Glutamatergic neuron (in vitro differentiated cells): ENCODE measurements at regions not wholly inside any gene's neighbourhood (a gene's known extent, or its start where the extent isn't known, plus 50 kb on each side); places are given as distances from the start of the nearest gene placed in this dataset.

Experiments
- DNase-seq: peaks from one replicate; pipeline ENCODE4 v3.0.0; 2022
- H3K27ac Mint-ChIP-seq: one replicate; pipeline ENCODE4 v1.8.0; 2020; ENCODE audit warnings: mild to moderate bottlenecking, mixed read lengths, inconsistent platforms; ENCODE audit not compliant: unreplicated experiment
- H3K27me3 Mint-ChIP-seq: one replicate; pipeline ENCODE4 v1.8.0; 2020; ENCODE audit warnings: mild to moderate bottlenecking, moderate library complexity, mixed read lengths, inconsistent platforms; ENCODE audit not compliant: unreplicated experiment
- H3K36me3 Mint-ChIP-seq: one replicate; pipeline ENCODE4 v1.8.0; 2020; ENCODE audit warnings: mild to moderate bottlenecking, mixed read lengths, inconsistent platforms; ENCODE audit not compliant: unreplicated experiment
- H3K4me1 Mint-ChIP-seq: one replicate; pipeline ENCODE4 v1.8.0; 2020; ENCODE audit warnings: mild to moderate bottlenecking, low read depth, mixed read lengths, inconsistent platforms; ENCODE audit not compliant: unreplicated experiment
- H3K4me3 Mint-ChIP-seq: one replicate; pipeline ENCODE4 v1.8.0; 2020; ENCODE audit warnings: mild to moderate bottlenecking, mixed read lengths, inconsistent platforms; ENCODE audit not compliant: unreplicated experiment
- H3K9me3 Mint-ChIP-seq: one replicate; pipeline ENCODE4 v1.8.0; 2020; ENCODE audit warnings: mild to moderate bottlenecking, moderate library complexity, mixed read lengths, inconsistent platforms; ENCODE audit not compliant: unreplicated experiment
- TF ChIP-seq, protein P1 (sequence below): fragments of 200-600 bp; sonication (generic); IDR thresholded peaks from one replicate; pipeline ENCODE4 v1.5.0; 2021; ENCODE audit not compliant: partially characterized antibody, unreplicated experiment

DNA sequence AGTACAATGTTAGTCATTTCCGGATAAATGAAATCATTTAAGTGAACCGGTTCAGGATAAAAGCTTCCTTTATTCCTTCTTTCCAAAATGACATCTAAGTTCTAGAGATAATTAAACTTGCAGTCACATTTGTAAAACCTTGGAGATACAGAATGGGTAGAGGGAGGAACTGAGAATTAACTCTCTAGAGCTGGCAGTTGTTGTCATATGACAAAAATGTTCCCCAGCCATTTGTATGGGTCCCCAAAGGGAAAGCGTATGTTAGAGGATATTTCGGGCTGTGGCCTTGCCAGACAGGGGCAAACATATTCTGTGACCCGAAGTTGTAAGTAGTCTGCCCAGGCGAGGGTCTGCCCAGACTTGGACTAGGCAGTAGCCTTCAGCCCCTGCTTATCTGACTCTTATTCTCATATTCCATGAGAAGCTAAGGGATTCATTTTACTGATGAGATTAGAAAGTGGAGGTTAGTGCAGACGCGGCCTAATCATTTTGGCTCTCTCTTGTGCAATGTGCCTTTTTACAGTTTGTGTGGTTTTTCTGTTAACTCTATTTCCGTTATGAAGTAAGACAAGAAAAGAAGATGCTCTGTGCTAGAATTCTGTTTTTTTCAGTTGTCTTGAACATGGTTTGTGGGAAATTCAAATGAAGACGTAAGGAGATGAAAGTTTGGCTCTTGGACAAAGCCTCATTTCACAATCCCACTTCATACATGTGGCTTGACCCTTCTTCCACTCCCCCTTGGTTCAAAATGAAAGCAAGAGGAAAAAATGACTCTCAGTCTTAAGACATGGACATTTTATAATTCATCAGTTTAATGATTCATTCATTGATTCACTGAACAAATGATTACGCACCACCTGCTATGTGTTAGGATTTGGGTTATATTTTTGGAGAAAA is 2394.2 kb upstream of the AGA start:
- no peaks in the 10 kb centered on the region for H3K36me3 Mint-ChIP-seq
- no peak for DNase-seq
- peak overlapping the region; percentile 10 for H3K27ac Mint-ChIP-seq
- no peak overlapping the region for H3K4me3 Mint-ChIP-seq
- peaks cover 2% of the 10 kb centered on the region for H3K27me3 Mint-ChIP-seq
- peaks cover 2% of the 10 kb centered on the region for H3K9me3 Mint-ChIP-seq
- H3K4me1 Mint-ChIP-seq: peaks cover 27% of the 10 kb centered on the region
- TF ChIP-seq, protein P1, sequence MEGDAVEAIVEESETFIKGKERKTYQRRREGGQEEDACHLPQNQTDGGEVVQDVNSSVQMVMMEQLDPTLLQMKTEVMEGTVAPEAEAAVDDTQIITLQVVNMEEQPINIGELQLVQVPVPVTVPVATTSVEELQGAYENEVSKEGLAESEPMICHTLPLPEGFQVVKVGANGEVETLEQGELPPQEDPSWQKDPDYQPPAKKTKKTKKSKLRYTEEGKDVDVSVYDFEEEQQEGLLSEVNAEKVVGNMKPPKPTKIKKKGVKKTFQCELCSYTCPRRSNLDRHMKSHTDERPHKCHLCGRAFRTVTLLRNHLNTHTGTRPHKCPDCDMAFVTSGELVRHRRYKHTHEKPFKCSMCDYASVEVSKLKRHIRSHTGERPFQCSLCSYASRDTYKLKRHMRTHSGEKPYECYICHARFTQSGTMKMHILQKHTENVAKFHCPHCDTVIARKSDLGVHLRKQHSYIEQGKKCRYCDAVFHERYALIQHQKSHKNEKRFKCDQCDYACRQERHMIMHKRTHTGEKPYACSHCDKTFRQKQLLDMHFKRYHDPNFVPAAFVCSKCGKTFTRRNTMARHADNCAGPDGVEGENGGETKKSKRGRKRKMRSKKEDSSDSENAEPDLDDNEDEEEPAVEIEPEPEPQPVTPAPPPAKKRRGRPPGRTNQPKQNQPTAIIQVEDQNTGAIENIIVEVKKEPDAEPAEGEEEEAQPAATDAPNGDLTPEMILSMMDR: no peak

DNA sequence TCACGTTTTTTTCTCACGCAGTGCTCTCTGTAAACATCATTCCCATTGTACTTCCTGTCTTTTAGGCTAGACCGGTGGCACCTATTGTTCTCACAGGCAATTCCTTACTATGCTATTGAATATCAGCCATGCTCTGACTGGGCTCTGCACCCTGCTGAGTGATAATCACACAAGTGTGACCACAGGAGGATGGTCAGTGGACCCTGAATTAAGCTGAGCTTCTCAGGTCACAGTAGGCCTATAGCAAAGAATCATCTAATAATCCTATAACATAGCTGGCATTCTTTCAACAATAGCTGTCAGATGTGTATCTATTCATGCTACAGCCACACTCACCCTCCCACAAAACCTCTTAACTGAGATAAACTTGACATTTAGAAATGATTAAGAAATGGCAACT is 2399.8 kb upstream of the TENM3 start:
- H3K4me3 Mint-ChIP-seq: no peak overlapping the region
- TF ChIP-seq, protein P1: no peak

DNA sequence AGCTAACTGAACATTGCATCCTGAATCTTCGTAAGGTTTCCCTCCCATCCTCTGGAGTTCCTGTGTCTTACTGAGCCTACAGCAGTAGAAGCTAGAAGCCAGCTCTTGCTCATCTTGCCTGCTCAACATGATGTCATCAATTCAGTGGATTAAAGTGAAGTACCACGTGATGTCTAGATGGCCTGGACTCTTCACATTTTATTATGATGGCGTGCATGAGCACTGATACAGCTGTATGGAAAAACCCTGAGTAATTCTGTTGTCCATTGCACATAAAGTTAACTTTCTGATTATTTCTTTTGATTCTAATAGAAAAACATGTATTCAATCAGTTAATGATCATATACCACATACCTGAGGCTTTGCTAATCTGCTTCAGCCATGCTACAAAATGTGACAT is 2387.7 kb upstream of the TENM3 start:
- no peak overlapping the region for H3K27ac Mint-ChIP-seq
- no peaks in the 10 kb centered on the region for H3K36me3 Mint-ChIP-seq
- no peaks in the 10 kb centered on the region for H3K4me1 Mint-ChIP-seq
- TF ChIP-seq, protein P1: no peak
- DNase-seq: no peak
- H3K9me3 Mint-ChIP-seq: no peaks in the 10 kb centered on the region
- H3K27me3 Mint-ChIP-seq: peaks cover 2% of the 10 kb centered on the region
- no peak overlapping the region for H3K4me3 Mint-ChIP-seq

More for the DNA sequence above, 2399.8 kb upstream of the TENM3 start:
- H3K27ac Mint-ChIP-seq: no peak overlapping the region
- H3K9me3 Mint-ChIP-seq: peaks cover 2% of the 10 kb centered on the region
- H3K4me1 Mint-ChIP-seq: peaks cover 12% of the 10 kb centered on the region
- no peaks in the 10 kb centered on the region for H3K36me3 Mint-ChIP-seq
- H3K27me3 Mint-ChIP-seq: peaks cover 2% of the 10 kb centered on the region
- DNase-seq: no peak

DNA sequence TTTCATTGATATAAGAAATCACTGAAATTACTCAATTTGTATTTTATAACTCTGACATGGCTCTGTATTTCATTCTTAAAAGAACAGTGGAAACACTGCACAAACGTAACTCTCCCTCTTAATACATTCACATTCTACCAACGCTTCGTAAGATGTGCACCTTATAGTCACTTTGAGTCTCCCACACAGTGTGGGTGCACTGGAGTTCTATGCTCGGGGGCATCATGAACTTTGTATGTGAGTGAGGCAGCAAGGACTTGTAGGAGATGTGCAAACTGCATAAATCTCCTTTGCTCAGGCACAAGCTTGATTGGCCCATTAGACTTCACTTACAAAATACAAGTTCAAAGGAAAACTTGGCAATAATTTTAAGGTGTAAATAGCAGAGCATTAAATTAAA is 2385.0 kb upstream of the TENM3 start:
- no peak for DNase-seq
- Mint-ChIP-seq H3K27me3 (peaks cover 2% of the 10 kb centered on the region), H3K36me3 (no peaks in the 10 kb centered on the region), H3K4me1 (no peaks in the 10 kb centered on the region), H3K9me3 (no peaks in the 10 kb centered on the region), H3K27ac (no peak overlapping the region), H3K4me3 (no peak overlapping the region)
- TF ChIP-seq, protein P1: no peak

DNA sequence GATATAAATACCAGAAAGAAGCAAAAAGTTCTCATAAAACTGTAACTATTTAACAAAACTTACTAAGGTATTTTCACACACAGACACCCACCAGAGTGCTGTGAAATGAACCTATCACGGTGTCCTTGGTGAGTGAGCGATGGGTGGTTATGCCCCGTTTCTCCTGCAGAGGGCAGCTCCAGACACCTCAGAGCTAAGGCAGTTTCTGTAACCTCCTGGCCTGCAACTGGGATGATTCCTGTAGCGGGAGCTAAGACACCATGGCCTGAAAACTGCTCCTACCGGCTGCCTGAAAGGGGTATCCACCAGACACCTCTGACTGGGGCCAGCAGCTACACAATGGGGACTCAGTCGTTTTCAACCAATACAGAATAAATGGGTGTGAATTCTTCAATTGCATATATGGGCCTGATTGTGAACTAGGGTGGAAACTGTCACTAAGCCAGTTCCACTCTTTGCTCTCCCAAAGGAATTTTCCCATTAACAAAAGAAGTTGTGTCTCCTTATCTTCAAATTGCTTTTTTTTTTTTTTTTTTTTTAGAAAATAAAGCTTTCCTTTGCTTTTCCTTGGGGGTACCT is 2375.8 kb upstream of the TENM3 start:
- no peak overlapping the region for H3K27ac Mint-ChIP-seq
- TF ChIP-seq, protein P1: peak; percentile 89

More for the DNA sequence above, 2375.8 kb upstream of the TENM3 start:
- H3K4me3 Mint-ChIP-seq: no peak overlapping the region
- DNase-seq: peak; percentile 85
- no peaks in the 10 kb centered on the region for H3K36me3 Mint-ChIP-seq
- no peaks in the 10 kb centered on the region for H3K4me1 Mint-ChIP-seq
- no peaks in the 10 kb centered on the region for H3K27me3 Mint-ChIP-seq
- H3K9me3 Mint-ChIP-seq: no peaks in the 10 kb centered on the region
